ENCODE measurements at regions not wholly inside any gene's neighbourhood (a gene's known extent, or its start where the extent isn't known, plus 50 kb on each side); places are given as distances from the start of the nearest gene placed in this dataset.
"Not testable (repeated sequence)": the region's sequence is repeated elsewhere in the genome, so short reads cannot be mapped to it uniquely, and the experiment has no call there.

DNA sequence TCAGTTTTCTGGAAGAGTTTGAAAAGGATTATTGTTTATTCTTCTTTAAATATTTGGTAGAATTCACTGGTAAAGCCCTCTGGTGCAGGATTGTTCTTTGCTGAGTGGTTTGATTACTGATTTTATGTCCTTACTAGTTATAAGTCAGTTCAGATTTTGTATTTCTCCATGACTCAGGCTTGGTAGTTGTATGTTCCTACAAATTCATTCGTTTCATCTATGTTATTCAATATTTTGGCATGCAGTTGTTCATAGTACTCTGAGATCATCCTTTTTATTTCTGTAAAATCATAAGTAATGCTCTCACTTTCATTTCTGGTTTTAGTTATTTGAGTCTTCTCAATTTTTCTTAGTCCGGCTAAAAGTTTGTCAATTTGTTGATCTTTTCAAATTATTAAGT, 58.1 kb upstream of the CRYM start:
- H3K9ac ChIP-seq: no peak overlapping the region
- H3K27me3 ChIP-seq (ENCODE audit: control insufficient read depth, insufficient read depth, low read length): no peaks in the 10 kb centered on the region
- H3K4me3 ChIP-seq (ENCODE audit: low read depth, low read length): no peak overlapping the region
- no peak overlapping the region for H3K27ac ChIP-seq
- H3K36me3 ChIP-seq (ENCODE audit: control insufficient read depth, insufficient read depth, low read length): no peaks in the 10 kb centered on the region
- H3K4me1 ChIP-seq: no peaks in the 10 kb centered on the region
- no peak overlapping the region for H3K4me2 ChIP-seq (ENCODE audit: low read length)
- H3K9me3 ChIP-seq (ENCODE audit: control insufficient read depth, low read length): no peaks in the 10 kb centered on the region
- H2AFZ ChIP-seq: no peak overlapping the region
- no peaks in the 10 kb centered on the region for H3K79me2 ChIP-seq
- TF ChIP-seq, protein P1, sequence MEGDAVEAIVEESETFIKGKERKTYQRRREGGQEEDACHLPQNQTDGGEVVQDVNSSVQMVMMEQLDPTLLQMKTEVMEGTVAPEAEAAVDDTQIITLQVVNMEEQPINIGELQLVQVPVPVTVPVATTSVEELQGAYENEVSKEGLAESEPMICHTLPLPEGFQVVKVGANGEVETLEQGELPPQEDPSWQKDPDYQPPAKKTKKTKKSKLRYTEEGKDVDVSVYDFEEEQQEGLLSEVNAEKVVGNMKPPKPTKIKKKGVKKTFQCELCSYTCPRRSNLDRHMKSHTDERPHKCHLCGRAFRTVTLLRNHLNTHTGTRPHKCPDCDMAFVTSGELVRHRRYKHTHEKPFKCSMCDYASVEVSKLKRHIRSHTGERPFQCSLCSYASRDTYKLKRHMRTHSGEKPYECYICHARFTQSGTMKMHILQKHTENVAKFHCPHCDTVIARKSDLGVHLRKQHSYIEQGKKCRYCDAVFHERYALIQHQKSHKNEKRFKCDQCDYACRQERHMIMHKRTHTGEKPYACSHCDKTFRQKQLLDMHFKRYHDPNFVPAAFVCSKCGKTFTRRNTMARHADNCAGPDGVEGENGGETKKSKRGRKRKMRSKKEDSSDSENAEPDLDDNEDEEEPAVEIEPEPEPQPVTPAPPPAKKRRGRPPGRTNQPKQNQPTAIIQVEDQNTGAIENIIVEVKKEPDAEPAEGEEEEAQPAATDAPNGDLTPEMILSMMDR (IDR thresholded peaks at IDR 0.05): no peak

DNA sequence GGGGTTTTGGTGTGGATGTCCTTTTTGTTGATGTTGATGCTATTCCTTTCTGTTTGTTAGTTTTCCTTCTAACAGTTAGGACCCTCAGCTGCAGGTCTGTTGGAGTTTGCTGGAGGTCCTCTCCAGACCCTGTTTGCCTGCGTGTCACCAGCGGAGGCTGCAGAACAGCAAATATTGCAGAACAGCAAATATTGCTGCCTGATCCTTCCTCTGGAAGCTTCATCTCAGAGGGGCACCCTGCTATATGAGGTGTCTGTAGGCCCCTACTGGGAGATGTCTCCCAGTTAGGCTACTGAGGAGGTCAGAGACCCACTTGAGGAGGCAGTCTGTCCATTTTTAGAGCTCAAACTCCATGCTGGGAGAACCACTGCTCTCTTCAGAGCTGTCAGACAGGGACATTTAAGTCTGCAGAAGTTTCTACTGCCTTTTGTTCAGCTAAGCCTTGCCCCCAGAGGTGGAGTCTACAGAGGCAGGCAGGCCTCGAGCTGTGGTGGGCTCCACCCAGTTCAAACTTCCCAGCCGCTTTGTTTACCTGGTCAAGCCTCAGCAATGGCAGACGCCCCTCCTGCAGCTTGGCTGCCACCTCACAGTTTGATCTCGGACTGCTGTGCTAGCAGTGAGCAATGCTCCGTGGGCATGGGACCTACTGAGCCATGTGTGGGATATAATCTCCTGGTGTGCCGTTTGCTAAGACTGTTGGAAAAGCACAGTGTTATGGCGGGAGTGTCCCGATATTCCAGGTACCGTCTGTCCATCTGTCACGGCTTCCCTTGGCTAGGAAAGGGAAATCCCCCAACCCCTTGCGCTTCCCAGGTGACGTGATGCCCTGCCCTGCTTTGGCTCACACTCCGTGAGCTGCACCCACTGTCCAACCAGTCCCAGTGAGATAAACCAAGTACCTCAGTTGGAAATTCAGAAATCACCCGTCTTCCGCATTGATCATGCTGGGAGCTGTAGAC, 56.4 kb upstream of the CRYM start:
- not testable (repeated sequence) for H2AFZ ChIP-seq; H3K9ac ChIP-seq; H3K4me1 ChIP-seq; H3K36me3 ChIP-seq (ENCODE audit: control insufficient read depth, insufficient read depth, low read length); H3K4me3 ChIP-seq (ENCODE audit: low read depth, low read length); H3K79me2 ChIP-seq; H3K9me3 ChIP-seq (ENCODE audit: control insufficient read depth, low read length); H3K27me3 ChIP-seq (ENCODE audit: control insufficient read depth, insufficient read depth, low read length); H3K4me2 ChIP-seq (ENCODE audit: low read length); H3K27ac ChIP-seq

DNA sequence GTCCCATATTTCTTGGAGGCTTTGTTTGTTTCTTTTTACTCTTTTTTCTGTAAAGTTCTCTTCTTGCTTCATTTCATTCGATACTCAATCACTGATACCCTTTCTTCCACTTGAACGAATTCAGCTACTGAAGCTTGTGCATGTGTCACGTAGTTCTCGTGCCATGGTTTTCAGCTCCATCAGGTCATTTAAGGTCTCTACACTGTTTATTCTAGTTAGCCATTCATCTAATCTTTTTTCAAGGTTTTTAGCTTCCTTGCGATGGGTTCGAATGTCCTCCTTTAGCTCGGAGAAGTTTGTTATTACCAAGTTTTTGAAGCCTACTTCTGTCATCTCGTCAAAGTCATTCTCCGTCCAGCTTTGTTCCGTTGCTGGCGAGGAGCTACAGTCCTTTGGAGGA, 55.6 kb upstream of the CRYM start:
- H3K27me3 ChIP-seq (ENCODE audit: control insufficient read depth, insufficient read depth, low read length); H3K36me3 ChIP-seq (ENCODE audit: control insufficient read depth, insufficient read depth, low read length); H3K9me3 ChIP-seq (ENCODE audit: control insufficient read depth, low read length); H3K4me2 ChIP-seq (ENCODE audit: low read length); H3K4me1 ChIP-seq; H3K9ac ChIP-seq; H3K79me2 ChIP-seq; H3K27ac ChIP-seq; H2AFZ ChIP-seq; H3K4me3 ChIP-seq (ENCODE audit: low read depth, low read length): not testable (repeated sequence)
